Right lobe of liver (tissue), 6 donors: ENCODE measurements at regions not wholly inside any gene's neighbourhood (a gene's known extent, or its start where the extent isn't known, plus 50 kb on each side); places are given as distances from the start of the nearest gene placed in this dataset.

ENCODE experiments used
- ATAC-seq, 4 donors: fragments of 200-7000 bp; cut with Tn5 transposase; one replicate each; pipeline ENCODE4 v1.9.1; 2020; ENCODE audit warnings: mild to moderate bottlenecking in 4 of 4, moderate library complexity in 4 of 4
- DNase-seq, 3 donors: peaks; one replicate each; pipeline ENCODE4 v3.0.0-alpha.2; 2020
- H3K27ac ChIP-seq, 3 donors: fragments of 200-600 bp; one replicate each; pipeline ENCODE4 v1.8.0; 2022
- H3K27me3 ChIP-seq, 2 donors: fragments of 200-600 bp; one replicate each; pipeline ENCODE4 v1.8.0; 2022
- H3K36me3 ChIP-seq, 4 donors: fragments of 200-600 bp; sonication (generic) in 1 of 4; one replicate each; pipeline versions ENCODE4 v1.5.1 to v1.8.0; 2017 to 2022; ENCODE audit warnings: control low read depth in 1 of 4
- H3K4me1 ChIP-seq, 4 donors: fragments of 200-600 bp; sonication (generic) in 1 of 4; one replicate each; pipeline versions ENCODE4 v1.5.1 to v1.8.0; 2017 to 2022; ENCODE audit warnings: control low read depth in 1 of 4
- H3K4me3 ChIP-seq, 3 donors: fragments of 200-600 bp; one replicate each; pipeline ENCODE4 v1.8.0; 2022
- H3K9me3 ChIP-seq, 4 donors: fragments of 200-600 bp; sonication (generic) in 1 of 4; one replicate each; pipeline versions ENCODE4 v1.5.1 to v1.8.0; 2017 to 2022; ENCODE audit warnings: control low read depth in 1 of 4
- POLR2A ChIP-seq: fragments of 450-650 bp; IDR thresholded peaks from one replicate; pipeline ENCODE4 v1.6.1; 2017; ENCODE audit warnings: antibody characterized with exemption, mild to moderate bottlenecking
- whole genome bisulfite sequencing: methylation state at CpG from one replicate; pipeline ENCODE4 v1.1.6; 2018; ENCODE audit warnings: low coverage, low lambda C conversion rate; ENCODE audit not compliant: insufficient coverage; ENCODE audit errors: missing lambda C conversion rate; 5-methylcytosine and 5-hydroxymethylcytosine counted together
- intact Hi-C, 2 donors: fragments of 100-400 bp; cut with DNase I; formaldehyde crosslinking; loops; one replicate each; pipeline versions ENCODE4 v1.11.2 to v1.14.1; 2022
- TF ChIP-seq, protein P1 (sequence below), 4 donors: fragments of 200-600 bp in 3 of 4; fragments of 450-650 bp in 1 of 4; IDR thresholded peaks; one replicate each; pipeline versions ENCODE4 v1.5.1 to v1.8.0; 2016 to 2022; ENCODE audit warnings: antibody characterized with exemption in 4 of 4, mild to moderate bottlenecking in 2 of 4
- donor health status: DM: no; HTN: yes; CAD: no.
- donor health status: DM: no; HTN: no; CAD: no.
- donor health status: DM: no; HTN: no; CAD: no.
- donor health status: DM: no; HTN: yes; CAD: no.
- donor health status: DM: no; HTN: yes; CAD: no.

- no peak for TF ChIP-seq POLR2A
- TF ChIP-seq, protein P1, sequence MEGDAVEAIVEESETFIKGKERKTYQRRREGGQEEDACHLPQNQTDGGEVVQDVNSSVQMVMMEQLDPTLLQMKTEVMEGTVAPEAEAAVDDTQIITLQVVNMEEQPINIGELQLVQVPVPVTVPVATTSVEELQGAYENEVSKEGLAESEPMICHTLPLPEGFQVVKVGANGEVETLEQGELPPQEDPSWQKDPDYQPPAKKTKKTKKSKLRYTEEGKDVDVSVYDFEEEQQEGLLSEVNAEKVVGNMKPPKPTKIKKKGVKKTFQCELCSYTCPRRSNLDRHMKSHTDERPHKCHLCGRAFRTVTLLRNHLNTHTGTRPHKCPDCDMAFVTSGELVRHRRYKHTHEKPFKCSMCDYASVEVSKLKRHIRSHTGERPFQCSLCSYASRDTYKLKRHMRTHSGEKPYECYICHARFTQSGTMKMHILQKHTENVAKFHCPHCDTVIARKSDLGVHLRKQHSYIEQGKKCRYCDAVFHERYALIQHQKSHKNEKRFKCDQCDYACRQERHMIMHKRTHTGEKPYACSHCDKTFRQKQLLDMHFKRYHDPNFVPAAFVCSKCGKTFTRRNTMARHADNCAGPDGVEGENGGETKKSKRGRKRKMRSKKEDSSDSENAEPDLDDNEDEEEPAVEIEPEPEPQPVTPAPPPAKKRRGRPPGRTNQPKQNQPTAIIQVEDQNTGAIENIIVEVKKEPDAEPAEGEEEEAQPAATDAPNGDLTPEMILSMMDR (IDR thresholded peaks at IDR 0.05), result no peak
- Histone ChIP-seq H3K36me3 (no peaks in the 10 kb centered on the region), H3K4me3 (no peak overlapping the region), H3K9me3 (no peaks in the 10 kb centered on the region), H3K4me1 (no peaks in the 10 kb centered on the region), H3K27me3 (no peaks in the 10 kb centered on the region), H3K27ac (no peak overlapping the region)
- ATAC-seq, result no peak
- intact Hi-C loops, result no loop called here
- no peak for DNase-seq
- WGBS, result 65% methylated on average over 5 of the region's 5 CpGs
Measured at GRCh38 chr18:73750052-73750451, 397.6 kb downstream of the FBXO15 start.

DNA sequence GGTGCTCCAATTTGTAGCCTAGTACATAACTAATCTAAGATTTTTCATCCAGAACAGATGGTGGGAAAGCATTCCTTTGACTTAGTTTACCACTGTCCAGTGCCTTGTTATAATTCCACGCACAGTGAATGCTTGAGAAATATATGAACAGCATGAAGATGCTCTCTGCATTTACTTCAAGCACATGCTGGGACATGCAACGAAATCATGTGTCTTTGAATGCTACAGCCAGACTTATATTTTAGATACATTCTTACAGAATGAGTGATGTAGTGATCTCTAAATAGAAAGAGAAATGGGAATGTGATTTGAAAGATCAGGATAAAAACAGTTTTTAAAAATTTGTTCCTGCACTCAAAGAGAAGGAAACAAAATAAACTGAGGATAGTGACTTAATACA, 398.3 kb downstream of the FBXO15 start:
- H3K4me3 ChIP-seq, result no peak overlapping the region
- no peak for DNase-seq
- intact Hi-C loops, result no loop called here
- ATAC-seq, result no peak
- TF ChIP-seq, protein P1 (IDR thresholded peaks at IDR 0.05), result no peak
- no peak for TF ChIP-seq POLR2A
- no peaks in the 10 kb centered on the region for H3K27me3 ChIP-seq
- H3K9me3 ChIP-seq, result no peaks in the 10 kb centered on the region
- H3K27ac ChIP-seq, result no peak overlapping the region
- WGBS, result 28% methylated on average over 2 of the region's 2 CpGs
- H3K4me1 ChIP-seq, result no peaks in the 10 kb centered on the region
- H3K36me3 ChIP-seq, result no peaks in the 10 kb centered on the region

DNA sequence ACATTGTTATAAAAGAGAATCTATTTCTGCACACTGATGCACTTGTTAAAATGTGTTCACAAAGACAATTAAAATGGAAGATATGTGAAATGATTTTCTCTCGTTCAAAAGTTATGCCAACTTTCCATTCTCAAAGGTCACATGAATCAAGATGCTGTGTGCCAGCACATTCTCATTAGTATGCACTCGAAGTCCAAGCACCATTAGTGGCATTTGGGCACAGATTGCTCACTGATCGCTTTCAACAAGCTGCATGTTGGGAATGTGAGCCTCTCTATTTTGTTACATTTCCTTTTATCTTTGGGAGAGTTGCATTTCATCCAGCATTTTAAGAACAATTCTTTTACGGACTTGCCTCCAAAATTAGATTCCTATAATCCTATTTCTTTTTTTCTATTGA, 398.9 kb downstream of the FBXO15 start:
- 49% methylated on average over 4 of the region's 4 CpGs for WGBS
- TF ChIP-seq, protein P1 (IDR thresholded peaks at IDR 0.05), result no peak
- no peak for TF ChIP-seq POLR2A
- no peak for DNase-seq

GRCh38 chr18:73746101-73746500, 401.5 kb downstream of the FBXO15 start:
- DNase-seq (no peak), ATAC-seq (no peak)

More for the DNA sequence above, 398.9 kb downstream of the FBXO15 start:
- intact Hi-C loops, result no loop called here
- Histone ChIP-seq H3K4me3 (no peak overlapping the region), H3K36me3 (no peaks in the 10 kb centered on the region), H3K4me1 (no peaks in the 10 kb centered on the region), H3K27ac (no peak overlapping the region), H3K27me3 (no peaks in the 10 kb centered on the region), H3K9me3 (no peaks in the 10 kb centered on the region)
- no peak for ATAC-seq

DNA sequence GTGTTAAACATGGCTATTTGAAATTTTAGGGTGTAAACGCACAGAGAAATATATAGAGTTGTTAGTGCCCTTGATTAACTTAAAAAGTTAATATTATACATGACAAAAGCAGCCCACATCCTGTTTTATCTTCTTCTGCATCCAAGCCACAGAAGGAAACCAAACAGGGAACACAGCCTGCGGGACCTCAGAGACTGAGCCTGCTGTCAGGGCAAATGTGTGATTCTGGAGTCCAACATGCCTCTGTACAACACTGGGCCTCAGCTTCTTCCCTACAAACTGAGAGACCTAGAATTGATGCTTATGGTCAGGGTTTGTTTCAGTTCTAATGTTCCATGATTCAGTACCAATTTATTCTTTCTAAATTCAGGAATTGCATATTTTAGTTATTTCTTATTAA, 404.7 kb downstream of the FBXO15 start:
- no peak overlapping the region for H3K4me3 ChIP-seq
- no peaks in the 10 kb centered on the region for H3K36me3 ChIP-seq
- ATAC-seq (no peak), DNase-seq (no peak)
- 27% methylated on average over 2 of the region's 2 CpGs for WGBS
- TF ChIP-seq, protein P1 (IDR thresholded peaks at IDR 0.05), result no peak
- no peak for TF ChIP-seq POLR2A
- no peak overlapping the region for H3K27ac ChIP-seq
- H3K9me3 ChIP-seq, result no peaks in the 10 kb centered on the region
- no peaks in the 10 kb centered on the region for H3K27me3 ChIP-seq
- no peaks in the 10 kb centered on the region for H3K4me1 ChIP-seq
- intact Hi-C loops, result no loop called here

More at GRCh38 chr18:73746101-73746500, 401.5 kb downstream of the FBXO15 start:
- no peaks in the 10 kb centered on the region for H3K9me3 ChIP-seq
- H3K27me3 ChIP-seq, result no peaks in the 10 kb centered on the region
- no peak overlapping the region for H3K4me3 ChIP-seq
- intact Hi-C loops, result no loop called here
- no peaks in the 10 kb centered on the region for H3K36me3 ChIP-seq
- TF ChIP-seq, protein P1 (IDR thresholded peaks at IDR 0.05), result no peak
- no peak for TF ChIP-seq POLR2A
- H3K4me1 ChIP-seq, result no peaks in the 10 kb centered on the region
- no peak overlapping the region for H3K27ac ChIP-seq
